GM18498 (cell line): ENCODE measurements at regions not wholly inside any gene's neighbourhood (a gene's known extent, or its start where the extent isn't known, plus 50 kb on each side); places are given as distances from the start of the nearest gene placed in this dataset.
"Not testable (repeated sequence)": the region's sequence is repeated elsewhere in the genome, so short reads cannot be mapped to it uniquely, and the experiment has no call there.

ENCODE experiments used
- ATAC-seq: cut with Tn5 transposase; IDR thresholded peaks from one replicate; pipeline ENCODE4 v1.9.1; 2021; ENCODE audit warnings: mild to moderate bottlenecking, moderate library complexity; ENCODE audit not compliant: unreplicated experiment

DNA sequence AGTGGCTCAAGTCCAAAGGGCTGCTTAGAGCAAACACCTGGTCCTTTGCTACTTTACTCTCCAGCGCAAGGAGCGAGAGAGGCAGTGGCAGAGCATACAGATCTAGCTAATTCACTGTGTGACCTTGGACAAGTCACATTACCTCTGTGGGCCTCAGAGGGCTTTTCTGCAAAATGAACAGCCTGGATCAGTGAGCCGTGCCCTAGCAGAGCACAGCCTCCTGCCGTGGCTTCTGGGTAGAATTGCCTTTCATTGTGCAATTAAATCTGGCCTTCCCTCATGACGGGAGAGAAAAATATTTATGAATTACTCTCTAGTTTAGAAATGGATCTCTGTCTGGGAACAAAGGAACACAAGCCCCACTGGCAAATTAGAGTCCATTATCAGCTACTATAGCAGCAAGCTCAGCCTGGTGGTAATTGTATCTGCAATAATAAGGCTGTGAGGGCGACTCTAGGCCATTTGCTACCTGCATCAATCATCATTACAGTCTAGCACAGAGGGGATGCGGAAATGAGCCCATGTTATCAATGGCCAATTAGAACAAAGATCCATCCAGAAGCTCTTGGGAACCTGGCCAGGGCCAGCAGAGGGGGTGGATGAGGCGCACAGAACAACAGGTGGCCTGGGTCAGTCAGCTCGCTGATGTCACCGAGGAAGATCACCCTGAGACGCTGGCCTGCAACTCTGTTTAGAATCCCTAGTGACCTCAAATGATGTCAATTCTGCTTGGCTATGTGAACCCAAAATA, 114.2 kb upstream of the LY86 start:
- no peak for ATAC-seq

DNA sequence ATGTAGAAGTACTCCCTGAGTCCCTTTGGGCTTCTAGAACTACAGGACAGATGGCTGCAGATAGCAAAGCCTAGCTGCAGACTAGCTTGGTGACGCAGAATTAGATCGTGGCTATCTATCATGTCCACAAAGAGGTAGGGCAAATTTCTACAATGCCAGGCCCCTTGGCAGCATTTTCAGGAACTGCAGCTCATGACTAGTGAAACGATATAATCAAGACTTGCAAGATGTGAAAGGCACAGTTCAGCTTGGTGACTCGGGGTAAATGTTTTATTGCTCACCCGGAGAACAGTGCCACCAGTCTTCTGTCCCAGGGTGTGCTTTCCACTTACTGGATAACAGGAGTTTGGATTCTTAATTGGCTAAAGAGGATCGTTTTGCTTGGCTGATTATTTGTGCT, 108.7 kb upstream of the LY86 start:
- ATAC-seq: no peak

DNA sequence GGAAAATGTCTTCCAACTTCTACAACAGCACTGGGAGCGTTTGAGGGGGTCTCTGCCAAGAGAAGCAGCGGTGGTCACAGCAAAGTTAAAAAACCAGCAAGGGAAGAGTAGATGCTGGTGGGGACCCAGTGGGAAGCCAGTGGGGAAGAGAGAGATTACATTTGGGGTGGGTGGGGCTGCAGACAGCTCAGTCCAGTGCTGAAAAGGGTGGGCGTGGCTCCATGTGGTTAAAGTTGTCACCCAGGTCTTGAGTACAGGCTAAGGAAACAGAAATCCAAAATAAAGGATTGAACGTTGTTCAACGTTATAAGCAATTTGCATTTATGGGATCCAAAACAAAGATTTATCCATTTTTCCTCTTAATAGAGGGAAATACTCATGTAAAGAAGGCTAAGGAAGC, 106.3 kb upstream of the LY86 start:
- ATAC-seq: no peak

DNA sequence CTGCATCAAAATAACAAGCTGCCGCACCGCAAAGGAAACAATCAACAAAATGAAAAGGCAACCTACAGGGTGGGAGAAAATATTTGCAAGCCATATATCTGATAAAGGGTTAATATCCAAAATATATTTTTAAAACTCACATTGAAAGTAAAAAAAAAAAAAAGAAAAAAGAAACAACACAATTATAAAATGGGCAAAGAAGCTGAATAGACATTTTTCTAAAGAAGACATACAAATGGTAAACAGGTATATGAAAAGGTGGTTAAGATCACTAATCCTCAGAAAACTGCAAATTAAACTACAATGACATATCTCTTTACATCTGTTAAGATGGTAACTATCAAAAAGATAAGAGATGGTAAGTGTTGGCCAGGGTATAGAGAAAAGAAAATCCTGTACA, 105.4 kb upstream of the LY86 start:
- no peak for ATAC-seq

DNA sequence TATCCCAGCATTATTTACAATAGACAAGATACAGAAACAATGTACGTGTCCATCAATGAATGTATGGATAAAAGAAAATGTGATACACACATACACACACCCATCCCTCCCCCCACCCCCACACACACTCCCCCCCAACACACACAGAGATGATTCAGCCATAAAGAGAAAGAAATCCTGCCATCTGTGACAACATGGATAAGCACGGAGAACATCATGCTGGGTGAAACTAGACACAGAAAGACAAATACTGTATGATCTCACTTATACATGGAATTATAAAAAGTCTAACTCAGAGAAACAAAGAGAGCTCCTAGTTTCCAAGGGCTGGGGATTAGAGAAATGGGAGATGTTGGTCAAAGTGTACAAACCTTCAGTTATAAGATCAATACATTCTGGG, 104.8 kb upstream of the LY86 start:
- no peak for ATAC-seq

DNA sequence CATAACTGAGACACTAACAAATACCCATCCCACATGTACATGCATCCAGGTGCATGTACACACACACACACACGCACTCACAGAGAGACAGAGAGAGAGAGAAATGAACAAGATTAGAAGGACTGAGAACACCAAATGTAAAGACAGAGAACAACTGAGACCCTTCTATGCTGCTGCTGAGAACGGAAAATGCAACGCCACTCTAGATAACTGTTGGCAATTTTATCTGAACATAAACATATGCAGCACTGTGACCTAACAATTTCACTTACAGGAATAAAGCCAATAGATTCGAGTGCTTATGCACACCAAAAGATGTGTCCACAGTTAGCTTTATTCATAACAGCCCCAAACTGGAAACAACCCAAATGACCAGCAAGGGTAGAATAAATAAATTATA, 103.8 kb upstream of the LY86 start:
- ATAC-seq: no peak

DNA sequence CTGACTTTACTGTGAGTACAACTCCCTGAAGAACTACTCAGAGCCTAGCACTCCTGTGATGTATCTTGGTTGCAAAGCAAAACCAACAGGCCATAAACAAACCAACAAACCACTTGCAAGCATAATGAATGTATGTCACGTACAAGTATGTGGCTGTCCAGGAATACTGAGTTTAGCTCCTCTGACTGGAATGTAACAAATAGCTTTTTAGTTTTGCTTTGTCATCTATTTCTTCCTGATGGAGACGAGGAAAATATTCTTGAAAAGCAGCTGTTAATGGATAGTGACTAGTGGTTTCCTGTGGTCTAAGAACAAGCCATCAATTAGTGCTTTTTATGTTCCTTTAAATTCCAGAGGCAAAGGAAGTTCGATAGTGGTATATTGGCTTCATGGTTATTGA, 101.9 kb upstream of the LY86 start:
- no peak for ATAC-seq

DNA sequence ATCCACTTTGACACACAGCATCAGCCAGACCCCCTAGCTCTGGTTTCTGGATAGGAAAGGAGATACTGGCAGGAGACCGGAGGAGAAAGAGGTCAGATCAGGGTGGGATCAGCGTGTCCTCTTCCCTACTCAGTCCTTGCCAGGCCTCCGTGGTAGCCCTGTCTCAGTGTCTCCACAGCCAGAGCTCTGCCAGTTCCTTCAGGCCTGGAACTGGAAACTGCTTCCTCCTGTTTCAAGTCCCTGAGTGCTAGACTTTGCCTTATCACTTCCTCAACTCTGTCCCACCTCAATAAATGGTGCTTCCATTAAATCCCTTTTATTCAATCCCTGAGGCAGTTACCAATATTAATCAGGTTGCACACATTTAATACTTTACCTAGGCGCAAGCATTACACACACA, 96.8 kb upstream of the LY86 start:
- ATAC-seq: no peak

DNA sequence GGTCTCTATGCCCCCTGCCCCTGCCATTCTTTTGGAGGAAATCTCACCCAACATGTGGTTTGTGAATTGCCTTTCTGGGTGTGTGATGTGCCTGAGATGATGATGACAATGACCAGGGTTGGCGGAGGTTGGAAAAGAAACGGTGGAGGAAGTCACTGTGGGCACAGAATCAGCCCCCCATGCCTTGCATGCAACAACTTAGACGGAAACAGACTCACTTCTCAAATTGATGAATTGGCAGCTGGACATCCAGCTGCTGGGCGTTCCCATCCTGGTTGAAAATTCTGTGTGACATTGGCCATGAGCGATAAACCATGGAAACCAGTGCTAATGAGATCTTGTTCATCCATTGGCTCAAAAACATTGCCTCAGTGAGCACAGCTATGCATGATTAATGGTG, 95.8 kb upstream of the LY86 start:
- no peak for ATAC-seq

DNA sequence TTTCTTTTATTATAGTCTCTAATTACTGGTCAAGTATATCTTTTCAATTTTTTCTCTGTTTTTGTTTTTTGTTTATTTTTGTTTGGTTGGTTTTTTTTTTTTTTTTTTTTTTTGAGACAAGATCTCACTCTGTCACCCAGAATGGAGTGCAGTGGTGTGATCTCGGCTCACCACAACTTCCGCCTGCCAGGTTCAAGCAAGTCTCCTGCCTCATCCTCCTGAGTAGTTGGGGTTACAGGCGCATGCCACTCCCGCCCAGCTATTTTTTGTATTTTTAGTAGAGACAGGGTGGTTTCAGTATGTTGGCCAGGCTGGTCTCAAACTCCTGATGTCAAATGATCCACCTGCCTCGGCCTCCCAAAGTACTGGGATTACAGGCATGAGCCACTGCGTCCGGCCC, 94.4 kb upstream of the LY86 start:
- ATAC-seq: not testable (repeated sequence)

DNA sequence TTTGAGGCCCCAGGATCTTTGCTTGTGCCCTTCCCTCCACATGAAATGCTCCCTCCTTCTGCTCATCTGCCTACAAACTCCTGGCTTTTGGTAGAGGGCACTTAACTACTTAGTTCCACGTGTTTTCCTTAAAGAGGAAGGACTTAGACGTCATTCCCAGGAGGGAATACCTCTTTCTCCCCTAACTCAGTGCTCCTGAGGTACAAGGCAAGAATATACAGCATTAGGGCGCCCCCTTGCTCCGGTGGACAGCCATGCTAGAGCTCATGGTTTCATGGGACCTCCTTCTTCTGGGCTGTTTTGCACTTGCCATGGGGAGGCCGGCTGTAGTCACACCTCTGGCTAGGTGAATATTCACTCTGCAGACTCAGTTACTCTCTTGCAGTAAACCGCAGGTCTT, 93.8 kb upstream of the LY86 start:
- no peak for ATAC-seq

DNA sequence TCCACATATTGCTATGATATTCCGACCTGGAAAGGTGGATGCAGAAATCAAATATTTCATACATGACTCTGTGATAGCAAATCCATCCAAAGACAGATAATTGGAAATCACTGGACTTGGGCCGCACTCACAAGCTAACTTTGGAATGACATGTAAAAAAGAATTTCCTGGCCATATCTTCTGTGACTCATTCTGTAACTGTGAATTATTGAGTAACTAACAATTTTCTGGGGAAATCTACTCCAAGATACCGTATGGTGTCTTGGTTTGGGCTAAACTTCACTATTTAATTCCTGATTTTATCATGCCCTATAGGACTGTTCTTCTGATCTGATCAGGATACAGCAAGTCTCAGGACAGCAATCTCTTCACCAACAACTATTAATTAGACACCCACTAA, 92.7 kb upstream of the LY86 start:
- no peak for ATAC-seq

DNA sequence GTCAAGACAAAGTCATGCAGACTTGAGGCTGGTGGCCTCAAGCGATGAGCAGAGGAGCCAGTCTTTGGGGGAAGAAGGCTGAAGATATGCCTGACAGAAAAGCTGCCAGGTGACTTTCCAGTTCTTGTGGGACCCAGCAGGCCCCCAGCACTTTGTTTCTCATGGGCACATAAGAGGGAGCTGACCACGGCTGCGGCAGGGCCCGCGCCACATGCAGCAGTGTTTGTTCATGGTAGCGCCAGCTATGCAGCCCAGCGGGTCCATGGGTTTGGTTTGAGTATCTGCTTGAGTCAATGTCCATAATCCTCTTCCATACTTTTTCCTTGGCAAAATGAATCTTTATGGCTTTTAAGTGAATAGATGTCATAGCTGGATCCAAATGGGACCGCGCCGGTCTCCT, 91.0 kb upstream of the LY86 start:
- ATAC-seq: no peak

DNA sequence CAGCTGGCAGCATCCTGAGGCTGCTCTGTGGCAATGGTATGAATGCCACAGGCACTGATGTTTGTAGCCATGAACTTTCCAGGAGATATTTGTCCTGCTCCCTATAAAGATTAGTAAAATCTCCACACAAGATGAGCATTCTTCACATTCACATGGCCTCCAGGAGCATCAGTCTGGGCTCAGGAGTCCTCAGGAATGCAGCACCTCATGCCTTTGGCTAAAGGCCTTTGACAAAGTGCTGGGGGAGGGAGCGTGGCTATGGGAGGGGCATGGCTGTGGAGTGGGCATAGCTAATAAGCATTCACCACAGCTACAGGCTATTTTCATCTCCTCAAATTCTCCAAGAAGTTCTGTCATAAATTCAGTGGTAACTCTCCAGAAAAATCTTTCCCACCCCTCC, 90.5 kb upstream of the LY86 start:
- no peak for ATAC-seq

DNA sequence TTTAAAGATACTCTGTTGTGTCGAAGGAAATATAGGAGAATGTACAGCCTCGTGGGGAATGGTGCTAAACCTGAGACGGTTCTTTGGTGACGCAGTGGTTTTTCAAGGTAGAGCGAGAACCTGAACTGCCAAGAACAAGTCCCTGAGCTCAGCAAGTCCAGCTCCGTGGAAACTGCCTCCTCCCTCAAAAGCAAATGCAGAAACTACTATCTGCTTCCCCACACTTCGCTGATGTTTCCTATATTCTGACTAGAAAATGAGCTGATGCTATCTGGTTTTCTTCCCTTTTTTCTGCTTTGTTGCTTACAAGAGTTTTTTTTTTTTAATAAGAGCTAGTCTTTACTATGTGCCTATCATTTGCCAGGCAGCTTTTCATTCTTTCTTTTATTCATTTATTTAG, 85.3 kb upstream of the LY86 start:
- no peak for ATAC-seq

DNA sequence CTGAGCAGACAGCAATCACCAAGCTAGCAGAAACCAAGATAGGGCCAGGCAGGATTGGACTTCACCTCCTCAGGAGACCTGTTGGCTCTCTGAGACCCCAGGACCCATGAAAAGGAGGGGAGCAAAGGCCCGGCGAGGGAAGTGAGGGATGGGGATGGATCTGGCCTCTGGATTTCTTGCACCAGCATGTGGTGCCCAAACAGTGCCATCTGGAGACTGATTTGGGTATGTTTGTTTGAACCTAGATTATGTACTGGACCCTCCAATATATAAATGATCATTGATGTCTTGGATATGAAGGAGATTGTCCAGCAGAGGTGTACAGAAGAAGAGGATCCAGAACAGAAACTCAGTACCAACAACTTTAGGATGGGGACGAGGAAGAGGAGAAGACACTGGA, 83.4 kb upstream of the LY86 start:
- no peak for ATAC-seq

DNA sequence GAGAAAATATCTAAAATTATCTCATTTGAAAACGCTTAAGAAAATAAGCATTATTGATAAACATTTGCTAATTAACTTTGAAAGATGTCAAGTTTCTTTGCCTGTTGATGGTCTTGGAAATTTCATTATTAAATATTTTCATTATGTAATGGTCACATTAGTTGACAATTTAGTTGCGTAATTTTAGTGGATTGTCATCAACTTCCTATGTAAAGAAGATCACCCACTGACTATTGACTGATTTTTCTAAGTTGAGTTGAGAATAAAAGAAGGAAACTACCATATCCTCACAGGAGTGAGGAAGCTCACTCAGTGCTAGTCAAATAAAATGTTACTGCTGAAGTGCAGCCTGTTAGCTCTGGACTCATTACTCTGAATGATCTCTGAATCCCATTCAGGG, 79.9 kb upstream of the LY86 start:
- ATAC-seq: no peak

DNA sequence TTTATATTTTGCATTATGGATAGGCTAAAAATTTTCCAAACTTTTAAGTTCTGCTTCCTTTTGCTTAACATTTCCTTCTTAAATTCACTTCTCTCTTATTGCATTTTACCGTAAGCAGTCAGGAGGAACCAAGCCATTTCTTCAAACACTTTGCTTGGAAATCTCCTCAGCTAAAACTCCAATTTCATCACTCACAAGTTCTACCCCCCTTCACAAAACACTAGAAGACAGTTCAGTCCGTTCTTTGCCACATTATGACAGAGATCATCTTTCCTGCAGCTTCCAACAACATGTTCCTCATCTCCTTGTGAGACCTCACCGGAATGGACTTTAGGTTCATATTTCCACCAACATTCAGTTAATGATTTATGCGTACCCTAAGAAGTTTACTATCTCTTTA, 79.2 kb upstream of the LY86 start:
- ATAC-seq: no peak

DNA sequence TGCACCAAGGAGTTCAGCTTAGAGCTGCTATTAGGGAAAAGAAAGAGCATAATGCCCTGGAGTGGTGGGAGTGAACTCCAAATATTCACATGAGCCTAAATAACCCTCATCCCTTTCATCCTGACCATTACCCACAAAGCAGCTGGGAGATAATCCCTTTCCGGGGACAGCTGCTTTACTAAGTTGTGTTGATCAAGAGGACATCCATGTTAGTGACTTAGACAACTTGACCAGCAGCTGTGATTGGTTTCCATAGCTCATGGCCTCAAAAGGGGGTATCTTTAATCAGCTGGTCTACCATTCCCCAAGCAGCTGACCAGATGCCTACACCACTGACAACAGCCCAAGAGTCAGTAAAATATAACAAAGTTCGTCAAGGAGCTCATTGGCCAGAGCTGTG, 75.8 kb upstream of the LY86 start:
- ATAC-seq: no peak

DNA sequence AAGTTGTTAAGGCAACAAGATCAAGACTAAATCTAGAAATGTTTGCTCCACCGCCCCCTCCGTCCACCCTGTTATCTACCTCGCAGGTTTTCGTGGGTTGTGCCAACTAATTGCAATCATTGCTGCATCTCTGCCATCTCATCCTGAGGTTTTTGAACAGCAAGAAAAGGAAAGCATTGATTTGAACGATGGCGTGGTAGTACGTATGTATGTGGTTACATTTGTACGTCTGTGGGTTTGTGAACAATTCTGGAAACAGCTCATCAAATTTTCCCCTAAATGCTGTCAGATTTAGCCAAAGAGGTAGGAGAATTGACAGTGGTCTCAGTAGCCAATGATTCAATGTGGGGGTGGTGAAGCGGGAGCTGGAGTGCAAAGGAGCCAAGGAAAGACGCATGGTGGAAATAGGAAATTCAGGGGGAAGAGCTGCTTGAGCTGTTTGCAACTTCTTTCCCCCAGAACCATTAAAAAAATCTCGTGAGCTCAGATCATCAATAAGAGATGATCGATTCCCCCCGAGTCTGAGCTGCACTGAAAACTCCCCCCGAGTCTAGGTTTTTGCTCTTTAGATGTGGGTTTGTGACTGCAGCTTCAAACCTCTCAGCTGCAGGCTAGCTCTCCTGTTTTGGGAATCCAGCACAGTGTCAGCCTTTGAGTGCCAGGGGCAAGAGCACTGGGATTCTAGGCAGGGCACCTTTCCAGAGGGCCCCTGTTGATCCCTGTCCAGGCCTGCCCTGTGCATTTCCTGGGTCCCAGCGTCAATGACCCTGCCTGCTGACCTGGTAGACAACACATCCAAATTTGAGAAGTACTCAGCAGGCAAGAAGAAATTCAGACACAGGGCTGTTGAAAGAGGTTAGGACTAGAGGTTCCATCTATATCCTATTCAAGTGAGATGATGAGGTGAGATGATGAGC, 72.6 kb upstream of the LY86 start:
- ATAC-seq: peak; percentile 44

DNA sequence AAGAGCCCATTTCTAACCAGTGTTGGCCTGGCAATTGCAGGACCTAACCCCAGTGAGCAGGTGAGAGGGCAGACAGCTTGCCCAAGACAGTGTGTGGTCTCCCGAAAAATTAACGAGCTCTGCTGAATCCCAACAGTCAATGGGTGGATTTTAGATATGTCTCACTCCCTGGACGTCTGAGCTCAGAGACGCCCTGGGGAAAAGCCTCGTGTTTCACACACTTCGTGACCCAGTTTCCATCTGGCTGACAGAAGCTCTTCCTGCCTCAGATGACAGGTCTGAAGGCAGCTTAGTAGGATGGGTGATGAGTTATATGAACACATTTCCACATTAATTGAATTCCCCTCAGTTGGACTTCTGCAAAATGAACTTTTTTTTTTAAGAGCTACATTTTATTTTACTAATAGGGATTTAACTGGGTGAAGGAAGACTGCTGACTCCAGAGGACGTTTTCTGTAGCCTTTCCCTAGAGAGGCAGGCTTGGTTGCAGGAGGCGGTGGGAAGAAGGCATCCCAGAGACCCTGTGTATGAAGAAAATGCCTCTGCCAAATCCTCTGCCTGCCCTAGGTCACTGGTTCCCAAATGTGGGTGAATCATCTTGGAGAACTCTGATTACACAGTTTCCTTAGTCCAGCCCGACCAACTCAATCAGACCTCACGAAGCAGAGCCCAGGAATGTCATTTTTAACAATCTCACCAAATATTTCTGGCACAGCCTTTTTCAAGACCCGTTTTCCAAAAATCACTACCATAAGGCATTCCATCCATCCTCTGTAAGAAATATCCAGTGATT, 71.7 kb upstream of the LY86 start:
- no peak for ATAC-seq
